ENCODE measurements at regions not wholly inside any gene's neighbourhood (a gene's known extent, or its start where the extent isn't known, plus 50 kb on each side); places are given as distances from the start of the nearest gene placed in this dataset.

GRCh38 chr5:9898319-9898718 is 268.2 kb upstream of the TAS2R1 start:
- TF ChIP-seq CTCF (IDR thresholded peaks at IDR 0.05; ENCODE audit: low read length) = peak; percentile 20; the same call in 1 of the 2 replicates
- TF ChIP-seq EZH2 (IDR thresholded peaks at IDR 0.05; ENCODE audit: borderline replicate concordance, low read length) = no peak
